Colonic mucosa (tissue), 4 donors: ENCODE measurements at regions not wholly inside any gene's neighbourhood (a gene's known extent, or its start where the extent isn't known, plus 50 kb on each side); places are given as distances from the start of the nearest gene placed in this dataset.

Experiments
- DNase-seq: peaks from one replicate; pipeline ENCODE4 v3.0.0-alpha.2; 2020
- H3K27ac ChIP-seq: fragments of 200-600 bp; one replicate; pipeline ENCODE4 v1.8.0; 2021
- H3K27me3 ChIP-seq: fragments of 200-600 bp; one replicate; pipeline ENCODE4 v1.8.0; 2021
- H3K36me3 ChIP-seq: fragments of 200-600 bp; one replicate; pipeline ENCODE4 v1.8.0; 2021
- H3K4me1 ChIP-seq: fragments of 200-600 bp; one replicate; pipeline ENCODE4 v1.8.0; 2021; ENCODE audit warnings: mild to moderate bottlenecking
- H3K4me3 ChIP-seq: fragments of 200-600 bp; one replicate; pipeline ENCODE4 v1.8.0; 2021
- H3K9ac ChIP-seq, 2 donors: one replicate each; pipeline ENCODE4 v1.7.0; 2013; ENCODE audit warnings: control low read depth in 2 of 2, low read depth in 2 of 2, low read length in 2 of 2
- H3K9me3 ChIP-seq: fragments of 200-600 bp; one replicate; pipeline ENCODE4 v1.8.0; 2021
- CTCF ChIP-seq: fragments of 200-600 bp; IDR thresholded peaks from one replicate; pipeline ENCODE4 v1.8.0; 2022; ENCODE audit warnings: antibody characterized with exemption, mild to moderate bottlenecking
- intact Hi-C: fragments of 100-400 bp; cut with DNase I; formaldehyde crosslinking; loops from one replicate; pipeline ENCODE4 v1.14.1; 2022
- donor health status: healthy.
- donor health status: DM: no; HTN: no; CAD: no.
- donor health status: DM: no; HTN: no; CAD: no.

GRCh38 chr2:4579977-4580376, 876.6 kb downstream of the DCDC2C start:
- no peak overlapping the region for H3K4me3 ChIP-seq
- intact Hi-C loops = no loop called here
- no peak for TF ChIP-seq CTCF
- H3K27me3 ChIP-seq = no peaks in the 10 kb centered on the region
- DNase-seq = no peak
- no peaks in the 10 kb centered on the region for H3K4me1 ChIP-seq
- no peak overlapping the region for H3K9ac ChIP-seq
- H3K9me3 ChIP-seq = no peaks in the 10 kb centered on the region
- no peak overlapping the region for H3K27ac ChIP-seq
- no peaks in the 10 kb centered on the region for H3K36me3 ChIP-seq

GRCh38 chr2:4585057-4585635, 881.8 kb downstream of the DCDC2C start:
- Histone ChIP-seq H3K4me1 (no peaks in the 10 kb centered on the region), H3K36me3 (no peaks in the 10 kb centered on the region), H3K4me3 (no peak overlapping the region), H3K27ac (no peak overlapping the region), H3K9me3 (no peaks in the 10 kb centered on the region), H3K27me3 (no peaks in the 10 kb centered on the region), H3K9ac (no peak overlapping the region)
- no peak for TF ChIP-seq CTCF
- intact Hi-C loops = no loop called here
- no peak for DNase-seq

- Histone ChIP-seq H3K4me3 (no peak overlapping the region), H3K36me3 (no peaks in the 10 kb centered on the region), H3K9ac (no peak overlapping the region), H3K27me3 (no peaks in the 10 kb centered on the region), H3K27ac (no peak overlapping the region), H3K4me1 (no peaks in the 10 kb centered on the region), H3K9me3 (no peaks in the 10 kb centered on the region)
- intact Hi-C loops = no loop called here
- TF ChIP-seq CTCF = no peak
- no peak for DNase-seq
These were observed 885.2 kb downstream of the DCDC2C start for GRCh38 chr2:4588606-4589005.

- Histone ChIP-seq H3K4me1 (no peaks in the 10 kb centered on the region), H3K36me3 (no peaks in the 10 kb centered on the region), H3K9me3 (no peaks in the 10 kb centered on the region), H3K27ac (no peak overlapping the region), H3K4me3 (no peak overlapping the region), H3K27me3 (no peaks in the 10 kb centered on the region), H3K9ac (no peak overlapping the region)
- intact Hi-C loops = no loop called here
- no peak for TF ChIP-seq CTCF
- no peak for DNase-seq
These were observed 887.9 kb downstream of the DCDC2C start for GRCh38 chr2:4591261-4591660.

GRCh38 chr2:4597400-4597799, 894.0 kb downstream of the DCDC2C start:
- no peak for TF ChIP-seq CTCF
- H3K36me3 ChIP-seq = no peaks in the 10 kb centered on the region
- no peak overlapping the region for H3K4me3 ChIP-seq
- no peaks in the 10 kb centered on the region for H3K4me1 ChIP-seq
- no peak for DNase-seq
- H3K27me3 ChIP-seq = no peaks in the 10 kb centered on the region
- no peaks in the 10 kb centered on the region for H3K9me3 ChIP-seq
- H3K9ac ChIP-seq = no peak overlapping the region
- intact Hi-C loops = no loop called here
- no peak overlapping the region for H3K27ac ChIP-seq
